ENCODE measurements at regions not wholly inside any gene's neighbourhood (a gene's known extent, or its start where the extent isn't known, plus 50 kb on each side); places are given as distances from the start of the nearest gene placed in this dataset.

DNA sequence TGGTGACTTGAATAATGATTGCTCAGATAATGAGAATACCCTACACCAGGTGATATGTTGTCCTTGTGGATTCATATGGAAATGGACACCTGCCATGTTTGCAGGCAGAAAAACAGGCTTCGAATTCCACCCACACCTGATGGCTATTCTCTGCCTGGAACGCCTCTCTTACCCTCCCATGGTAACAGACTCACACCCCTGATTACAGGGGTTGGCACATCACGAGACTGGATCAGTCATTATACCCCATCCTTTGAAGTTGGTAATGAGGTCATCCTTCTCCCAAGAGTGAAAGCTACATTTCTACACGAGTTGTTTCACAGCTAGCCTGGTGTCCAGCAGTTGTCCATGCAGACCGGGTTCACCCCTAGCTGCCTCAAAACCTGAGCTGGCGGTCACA is 71.4 kb upstream of the MBOAT2 start:
- H3K4me3 Mint-ChIP-seq, result no peak overlapping the region
- H3K27me3 Mint-ChIP-seq, result peaks cover 5% of the 10 kb centered on the region
- peaks cover 5% of the 10 kb centered on the region for H3K9me3 Mint-ChIP-seq
- H3K36me3 Mint-ChIP-seq (ENCODE audit: low read depth), result no peaks in the 10 kb centered on the region
- H3K27ac Mint-ChIP-seq, result no peak overlapping the region
- H3K4me1 Mint-ChIP-seq (ENCODE audit: low read depth), result no peaks in the 10 kb centered on the region
- intact Hi-C loops (cut with micrococcal nuclease), result no loop called here

DNA sequence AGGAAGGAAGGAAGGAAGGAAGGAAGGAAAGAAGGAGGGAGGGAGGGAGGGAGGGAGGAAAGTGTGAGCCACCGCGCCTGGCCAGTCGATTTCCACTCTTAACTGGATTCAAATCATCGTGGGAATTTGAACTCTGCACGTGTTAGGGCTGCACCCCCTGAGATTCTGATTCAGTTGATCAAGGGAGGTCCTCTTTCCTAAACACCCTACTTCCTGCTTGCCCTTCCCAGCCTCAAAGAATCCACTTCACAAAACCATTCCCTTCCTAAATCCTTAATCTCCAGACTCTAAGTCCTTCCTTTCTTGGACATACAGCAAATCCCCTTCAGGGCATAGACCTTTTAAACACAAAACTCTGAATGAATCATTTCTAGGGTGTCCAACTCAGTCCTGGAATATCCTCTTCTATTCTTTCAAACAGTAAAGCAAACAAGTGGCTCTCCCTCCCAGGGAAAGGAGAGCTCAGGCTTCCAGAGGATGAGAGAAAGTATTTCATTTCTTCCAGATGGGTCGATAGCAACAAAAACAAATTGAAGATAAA is 68.2 kb upstream of the MBOAT2 start:
- Mint-ChIP-seq H3K27me3 (peaks cover 5% of the 10 kb centered on the region), H3K27ac (no peak overlapping the region), H3K4me1 (ENCODE audit: low read depth) (no peaks in the 10 kb centered on the region), H3K4me3 (no peak overlapping the region), H3K9me3 (peaks cover 22% of the 10 kb centered on the region), H3K36me3 (ENCODE audit: low read depth) (no peaks in the 10 kb centered on the region)
- intact Hi-C loops (cut with micrococcal nuclease), result no loop called here

DNA sequence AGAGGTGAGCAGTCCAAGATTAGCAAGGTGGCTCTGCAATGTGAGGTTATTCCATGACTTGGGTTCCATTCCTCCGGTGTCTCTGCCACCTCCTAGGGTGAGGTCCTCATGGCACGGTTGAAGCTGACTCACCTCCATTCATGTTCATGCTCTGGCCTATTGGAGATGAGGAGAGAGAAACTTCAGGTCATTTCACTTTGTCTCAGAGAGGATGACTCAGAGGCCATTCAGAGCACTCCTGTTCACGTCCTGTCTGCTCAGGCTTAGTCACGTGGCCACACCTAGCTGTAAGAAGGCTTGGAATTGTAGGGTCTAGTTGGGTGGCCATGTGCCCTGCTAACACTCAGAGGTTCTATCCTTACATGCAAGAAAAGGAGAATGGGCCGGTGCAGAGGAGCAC is 67.5 kb upstream of the MBOAT2 start:
- no peak overlapping the region for H3K27ac Mint-ChIP-seq
- peaks cover 29% of the 10 kb centered on the region for H3K9me3 Mint-ChIP-seq
- peaks cover 5% of the 10 kb centered on the region for H3K27me3 Mint-ChIP-seq
- no peaks in the 10 kb centered on the region for H3K36me3 Mint-ChIP-seq (ENCODE audit: low read depth)
- no peak overlapping the region for H3K4me3 Mint-ChIP-seq
- no peaks in the 10 kb centered on the region for H3K4me1 Mint-ChIP-seq (ENCODE audit: low read depth)
- intact Hi-C loops (cut with micrococcal nuclease), result no loop called here

DNA sequence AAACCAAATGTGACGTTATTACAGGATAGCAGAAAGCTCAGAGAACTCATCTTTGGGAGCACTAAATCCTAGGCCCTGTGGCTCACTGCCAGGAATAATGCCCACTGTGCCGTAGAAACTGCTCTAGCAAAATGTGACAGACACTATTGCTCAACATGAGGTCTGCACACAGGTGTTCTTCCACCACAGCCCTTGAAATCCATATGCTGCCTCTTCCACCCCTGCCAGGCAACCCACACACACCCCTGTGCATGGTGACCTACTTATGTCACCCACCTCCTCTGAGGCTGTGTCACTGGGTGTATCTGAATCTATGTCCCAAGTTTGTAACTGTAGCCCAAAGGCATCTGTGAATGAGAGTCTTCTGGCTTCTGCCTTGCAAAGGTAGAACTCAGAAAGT is 66.1 kb upstream of the MBOAT2 start:
- peaks cover 7% of the 10 kb centered on the region for H3K27me3 Mint-ChIP-seq
- no peaks in the 10 kb centered on the region for H3K36me3 Mint-ChIP-seq (ENCODE audit: low read depth)
- no peak overlapping the region for H3K4me3 Mint-ChIP-seq
- no peaks in the 10 kb centered on the region for H3K4me1 Mint-ChIP-seq (ENCODE audit: low read depth)
- H3K9me3 Mint-ChIP-seq, result peaks cover 43% of the 10 kb centered on the region
- H3K27ac Mint-ChIP-seq, result no peak overlapping the region
- intact Hi-C loops (cut with micrococcal nuclease), result no loop called here

DNA sequence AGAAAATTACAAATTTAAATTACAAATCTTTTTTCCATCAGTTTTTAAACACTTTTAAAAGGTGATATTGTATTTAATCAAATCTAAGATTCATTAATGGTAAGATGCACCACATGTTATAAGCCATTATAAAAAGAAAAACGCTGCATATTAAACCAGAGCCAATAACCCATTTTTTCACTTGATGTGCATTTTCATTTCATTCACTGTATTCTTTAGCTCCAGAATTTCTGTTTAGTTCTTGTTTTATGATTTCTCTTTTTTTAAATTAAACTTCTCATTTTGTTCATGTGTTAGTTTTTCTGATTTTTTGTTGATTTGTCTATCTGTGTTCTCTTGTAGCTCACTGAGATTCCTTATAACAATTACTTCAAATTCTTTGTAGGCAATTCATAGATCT is 62.4 kb upstream of the MBOAT2 start:
- Mint-ChIP-seq H3K36me3 (ENCODE audit: low read depth) (no peaks in the 10 kb centered on the region), H3K27ac (no peak overlapping the region), H3K9me3 (peaks cover 53% of the 10 kb centered on the region), H3K4me1 (ENCODE audit: low read depth) (no peaks in the 10 kb centered on the region), H3K27me3 (peaks cover 5% of the 10 kb centered on the region), H3K4me3 (no peak overlapping the region)
- intact Hi-C loops (cut with micrococcal nuclease), result no loop called here

DNA sequence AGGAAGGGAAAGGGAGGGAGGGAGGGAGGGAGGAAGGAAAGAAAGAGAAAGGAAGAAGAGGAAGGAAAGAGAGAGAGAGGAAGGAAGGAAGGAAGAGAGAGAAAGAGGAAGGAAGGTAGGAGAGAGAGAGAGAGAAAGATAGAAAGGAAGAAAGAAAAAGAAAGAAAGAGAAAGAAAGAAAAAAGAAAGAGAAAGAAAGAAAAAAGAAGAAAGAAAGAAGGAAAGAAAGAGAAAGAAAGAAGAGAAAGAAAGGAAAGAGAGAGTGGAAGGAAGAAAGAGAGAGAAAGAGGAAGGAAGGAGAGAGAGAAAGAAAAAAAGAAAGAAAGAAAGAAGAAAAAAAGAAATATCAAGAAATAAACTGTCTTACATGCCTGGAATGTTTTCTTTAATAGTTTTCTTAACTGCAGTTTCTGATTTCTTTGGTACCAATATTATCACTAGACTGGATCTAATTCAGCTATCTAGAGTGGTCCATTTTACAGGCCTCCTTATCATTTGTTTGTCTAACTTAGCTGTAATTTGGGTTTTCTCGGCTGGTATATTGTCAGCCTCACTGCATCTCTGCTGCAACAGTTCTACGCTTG is 59.6 kb upstream of the MBOAT2 start:
- H3K4me3 Mint-ChIP-seq, result no peak overlapping the region
- intact Hi-C loops (cut with micrococcal nuclease), result no loop called here
- H3K36me3 Mint-ChIP-seq (ENCODE audit: low read depth), result no peaks in the 10 kb centered on the region
- H3K27me3 Mint-ChIP-seq, result peaks cover 7% of the 10 kb centered on the region
- H3K27ac Mint-ChIP-seq, result no peak overlapping the region
- H3K9me3 Mint-ChIP-seq, result peaks cover 43% of the 10 kb centered on the region
- peaks cover 7% of the 10 kb centered on the region for H3K4me1 Mint-ChIP-seq (ENCODE audit: low read depth)

DNA sequence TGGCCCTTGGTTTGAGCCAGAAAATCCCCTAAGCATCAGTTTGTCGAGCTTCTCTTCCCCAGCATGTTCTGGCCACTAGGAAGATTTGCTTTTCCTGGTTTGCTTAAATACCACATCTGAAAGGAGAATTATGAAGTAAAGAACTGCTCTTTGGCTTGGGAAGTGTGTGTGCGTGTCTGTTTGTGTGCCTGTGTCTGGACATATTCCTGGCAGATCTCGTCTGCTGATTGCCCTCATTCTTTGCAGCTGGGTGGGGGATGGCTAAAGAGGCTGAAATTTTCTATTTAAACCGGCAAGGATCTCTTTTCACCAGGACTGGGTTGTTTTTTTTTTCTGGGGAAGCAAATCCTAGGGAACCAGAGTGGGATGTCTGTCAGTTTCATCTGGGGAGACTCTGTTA is 57.3 kb upstream of the MBOAT2 start:
- Mint-ChIP-seq H3K4me1 (ENCODE audit: low read depth) (peaks cover 7% of the 10 kb centered on the region), H3K4me3 (no peak overlapping the region), H3K27me3 (peaks cover 7% of the 10 kb centered on the region), H3K27ac (no peak overlapping the region), H3K36me3 (ENCODE audit: low read depth) (no peaks in the 10 kb centered on the region), H3K9me3 (peaks cover 28% of the 10 kb centered on the region)
- intact Hi-C loops (cut with micrococcal nuclease), result no loop called here

DNA sequence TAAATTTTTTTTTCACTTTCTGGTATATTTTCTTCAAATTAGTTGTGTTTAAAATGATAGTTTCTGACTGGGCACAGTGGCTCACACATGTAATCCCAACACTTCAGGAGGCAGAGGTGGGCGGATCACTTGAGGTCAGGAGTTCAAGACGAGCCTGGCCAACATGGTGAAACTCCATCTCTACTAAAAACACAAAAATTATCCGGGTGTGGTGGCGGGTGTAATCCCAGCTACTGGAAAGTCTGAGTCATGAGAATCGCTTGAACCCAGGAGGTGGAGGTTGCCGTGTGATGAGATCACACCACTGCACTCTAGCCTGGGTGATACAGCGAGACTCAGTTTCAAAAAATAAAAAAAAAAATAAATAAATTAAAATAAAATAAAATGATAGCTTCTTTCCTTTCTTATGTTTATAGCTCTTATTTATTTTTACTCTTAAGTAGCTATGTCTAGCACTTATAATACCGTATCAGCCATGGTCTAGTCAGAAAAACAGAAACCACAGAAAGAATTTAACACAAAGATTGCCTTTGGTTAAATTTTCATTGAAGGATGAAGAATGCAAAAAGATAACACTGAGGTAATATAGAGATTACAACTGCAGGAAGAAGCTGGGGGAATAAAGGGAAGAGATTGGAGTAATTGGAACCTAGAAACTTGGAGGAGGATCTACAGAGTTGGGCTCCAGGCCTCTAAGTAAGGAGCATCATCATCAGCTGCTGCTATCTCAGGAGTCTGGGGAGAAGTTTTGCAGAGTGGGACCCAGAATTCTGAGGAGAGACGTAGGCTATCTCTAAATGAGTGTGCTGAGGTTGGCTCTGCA is 54.7 kb upstream of the MBOAT2 start:
- Mint-ChIP-seq H3K27ac (no peak overlapping the region), H3K36me3 (ENCODE audit: low read depth) (no peaks in the 10 kb centered on the region), H3K27me3 (peaks cover 2% of the 10 kb centered on the region), H3K4me3 (no peak overlapping the region), H3K4me1 (ENCODE audit: low read depth) (peaks cover 15% of the 10 kb centered on the region), H3K9me3 (peaks cover 18% of the 10 kb centered on the region)
- intact Hi-C loops (cut with micrococcal nuclease), result no loop called here

DNA sequence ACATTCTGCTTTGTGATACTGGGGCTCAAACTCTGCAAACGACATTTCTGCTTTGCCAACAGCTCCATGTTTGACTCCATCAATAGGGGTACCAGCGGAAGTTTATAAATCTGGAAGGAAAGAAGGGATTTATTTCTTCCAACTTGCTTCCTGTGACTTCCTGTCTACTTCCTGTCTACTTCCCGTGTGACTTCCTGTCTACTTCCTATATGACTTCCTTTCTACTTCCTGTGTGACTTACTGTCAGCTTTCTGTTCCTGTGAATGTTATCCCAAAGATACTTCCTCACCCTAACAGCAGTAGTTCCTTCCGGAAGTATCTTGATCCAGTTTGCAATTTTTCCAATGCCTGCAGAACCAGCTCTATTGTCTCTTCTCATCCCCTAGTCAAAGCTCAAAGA is 52.0 kb upstream of the MBOAT2 start:
- Mint-ChIP-seq H3K27ac (no peak overlapping the region), H3K27me3 (peaks cover 2% of the 10 kb centered on the region), H3K4me3 (no peak overlapping the region), H3K4me1 (ENCODE audit: low read depth) (peaks cover 18% of the 10 kb centered on the region), H3K9me3 (peaks cover 9% of the 10 kb centered on the region), H3K36me3 (ENCODE audit: low read depth) (no peaks in the 10 kb centered on the region)
- intact Hi-C loops (cut with micrococcal nuclease), result no loop called here

DNA sequence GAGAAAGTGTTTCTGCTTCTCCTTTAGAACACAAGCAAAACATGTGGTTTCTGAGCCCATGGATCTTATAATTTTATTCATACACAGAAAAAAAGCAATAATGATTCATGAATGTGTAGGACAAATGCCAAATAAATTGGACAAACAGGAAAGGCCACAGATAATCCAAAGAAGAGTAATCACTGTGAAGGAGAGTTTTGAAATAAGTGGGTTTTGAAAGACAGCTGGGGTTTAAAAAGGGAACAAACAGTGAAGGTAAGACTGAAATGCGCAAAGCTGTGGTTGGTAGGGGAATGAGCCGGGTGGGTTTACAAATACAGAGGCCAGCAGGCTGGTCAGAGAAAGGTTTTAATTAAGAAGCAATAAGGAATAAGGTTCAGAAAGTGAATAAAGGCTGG is 50.0 kb upstream of the MBOAT2 start:
- Mint-ChIP-seq H3K27me3 (no peaks in the 10 kb centered on the region), H3K9me3 (peaks cover 9% of the 10 kb centered on the region), H3K4me1 (ENCODE audit: low read depth) (peaks cover 15% of the 10 kb centered on the region), H3K27ac (no peak overlapping the region), H3K4me3 (no peak overlapping the region), H3K36me3 (ENCODE audit: low read depth) (no peaks in the 10 kb centered on the region)
- intact Hi-C loops (cut with micrococcal nuclease), result no loop called here

Data from dendritic cell treated with granulocyte-macrophage colony-stimulating factor and Interleukin-4, amounts not matched to agents 40 ng/mL and 50 ng/mL, for 4 days (primary cell).